ENCODE measurements at regions not wholly inside any gene's neighbourhood (a gene's known extent, or its start where the extent isn't known, plus 50 kb on each side); places are given as distances from the start of the nearest gene placed in this dataset.

GRCh38 chr21:35911412-35912191 is 148.7 kb downstream of the SETD4 start:
- Histone ChIP-seq H3K4me1 (ENCODE audit: insufficient read depth, low read length, poor library complexity, severe bottlenecking) (no peaks in the 10 kb centered on the region), H3K4me3 (ENCODE audit: low read length, poor library complexity, severe bottlenecking) (no peak overlapping the region), H3K4me2 (ENCODE audit: low read depth, low read length, poor library complexity, severe bottlenecking) (no peak overlapping the region), H3F3A (ENCODE audit: low read depth) (no peaks in the 10 kb centered on the region), H3K36me3 (ENCODE audit: insufficient read depth, low read length) (no peaks in the 10 kb centered on the region), H3K9ac (ENCODE audit: low read depth, low read length, poor library complexity, severe bottlenecking) (no peak overlapping the region), H3K27me3 (ENCODE audit: insufficient read depth, low read length, poor library complexity, severe bottlenecking) (no peaks in the 10 kb centered on the region), H3K79me2 (ENCODE audit: insufficient read depth, low read length) (no peaks in the 10 kb centered on the region), H3K9me3 (ENCODE audit: insufficient read depth, low read depth, low read length) (no peaks in the 10 kb centered on the region), H4K20me1 (ENCODE audit: insufficient read depth, low read length, poor library complexity, severe bottlenecking) (no peaks in the 10 kb centered on the region), H3K9me2 (replicated peaks; ENCODE audit: low read depth, low read length) (no peaks in the 10 kb centered on the region), H2AFZ (ENCODE audit: low read length) (no peak overlapping the region)
- TF ChIP-seq EZH2phosphoT487 (IDR thresholded peaks at IDR 0.05; ENCODE audit: borderline replicate concordance) (no peak), CTCF (conservative IDR thresholded peaks at IDR 0.05; ENCODE audit: low read length) (no peak)

GRCh38 chr21:35909456-35910223 is 150.7 kb downstream of the SETD4 start:
- H3K27me3 ChIP-seq (ENCODE audit: insufficient read depth, low read length, poor library complexity, severe bottlenecking), result no peaks in the 10 kb centered on the region
- no peak overlapping the region for H2AFZ ChIP-seq (ENCODE audit: low read length)
- no peaks in the 10 kb centered on the region for H3K4me1 ChIP-seq (ENCODE audit: insufficient read depth, low read length, poor library complexity, severe bottlenecking)
- H3F3A ChIP-seq (ENCODE audit: low read depth), result no peaks in the 10 kb centered on the region
- H3K4me3 ChIP-seq (ENCODE audit: low read length, poor library complexity, severe bottlenecking), result no peak overlapping the region
- H4K20me1 ChIP-seq (ENCODE audit: insufficient read depth, low read length, poor library complexity, severe bottlenecking), result no peaks in the 10 kb centered on the region
- H3K9ac ChIP-seq (ENCODE audit: low read depth, low read length, poor library complexity, severe bottlenecking), result no peak overlapping the region
- no peak for TF ChIP-seq EZH2phosphoT487 (IDR thresholded peaks at IDR 0.05; ENCODE audit: borderline replicate concordance)
- TF ChIP-seq CTCF (conservative IDR thresholded peaks at IDR 0.05; ENCODE audit: low read length), result no peak
- H3K36me3 ChIP-seq (ENCODE audit: insufficient read depth, low read length), result no peaks in the 10 kb centered on the region
- no peaks in the 10 kb centered on the region for H3K79me2 ChIP-seq (ENCODE audit: insufficient read depth, low read length)
- H3K9me2 ChIP-seq (replicated peaks; ENCODE audit: low read depth, low read length), result no peaks in the 10 kb centered on the region
- no peaks in the 10 kb centered on the region for H3K9me3 ChIP-seq (ENCODE audit: insufficient read depth, low read depth, low read length)
- no peak overlapping the region for H3K4me2 ChIP-seq (ENCODE audit: low read depth, low read length, poor library complexity, severe bottlenecking)

GRCh38 chr21:35908311-35909078 is 151.8 kb downstream of the SETD4 start:
- Histone ChIP-seq H3K27me3 (ENCODE audit: insufficient read depth, low read length, poor library complexity, severe bottlenecking) (no peaks in the 10 kb centered on the region), H3K9ac (ENCODE audit: low read depth, low read length, poor library complexity, severe bottlenecking) (no peak overlapping the region), H3K36me3 (ENCODE audit: insufficient read depth, low read length) (no peaks in the 10 kb centered on the region), H3K4me3 (ENCODE audit: low read length, poor library complexity, severe bottlenecking) (no peak overlapping the region), H3K4me2 (ENCODE audit: low read depth, low read length, poor library complexity, severe bottlenecking) (no peak overlapping the region), H3F3A (ENCODE audit: low read depth) (no peaks in the 10 kb centered on the region), H3K79me2 (ENCODE audit: insufficient read depth, low read length) (no peaks in the 10 kb centered on the region), H3K9me3 (ENCODE audit: insufficient read depth, low read depth, low read length) (no peaks in the 10 kb centered on the region), H3K4me1 (ENCODE audit: insufficient read depth, low read length, poor library complexity, severe bottlenecking) (no peaks in the 10 kb centered on the region), H4K20me1 (ENCODE audit: insufficient read depth, low read length, poor library complexity, severe bottlenecking) (no peaks in the 10 kb centered on the region), H2AFZ (ENCODE audit: low read length) (no peak overlapping the region), H3K9me2 (replicated peaks; ENCODE audit: low read depth, low read length) (no peaks in the 10 kb centered on the region)
- TF ChIP-seq EZH2phosphoT487 (IDR thresholded peaks at IDR 0.05; ENCODE audit: borderline replicate concordance) (no peak), CTCF (conservative IDR thresholded peaks at IDR 0.05; ENCODE audit: low read length) (no peak)
